Prostate gland (tissue), 2 donors: ENCODE measurements at regions not wholly inside any gene's neighbourhood (a gene's known extent, or its start where the extent isn't known, plus 50 kb on each side); places are given as distances from the start of the nearest gene placed in this dataset.

ENCODE experiments used
- DNase-seq: peaks from one replicate; pipeline ENCODE4 v3.0.0-alpha.2; 2019; ENCODE audit warnings: low spot score
- H3K27ac ChIP-seq, 2 donors: fragments of 200-600 bp; sonication (generic); 2 replicates each; pipeline ENCODE4 v1.5.1; 2017 to 2019
- H3K27me3 ChIP-seq: fragments of 200-600 bp; sonication (generic); replicated peaks from 2 replicates; pipeline ENCODE4 v1.5.1; 2019; ENCODE audit not compliant: insufficient read depth
- H3K36me3 ChIP-seq, 2 donors: fragments of 200-600 bp; sonication (generic); 1 replicate in 1 of 2; 2 replicates in 1 of 2; pipeline versions ENCODE4 v1.5.1 to v1.8.1; 2017 to 2019
- H3K4me1 ChIP-seq: fragments of 200-600 bp; sonication (generic); replicated peaks from 2 replicates; pipeline ENCODE4 v1.5.1; 2019
- H3K4me3 ChIP-seq, 2 donors: fragments of 200-600 bp; sonication (generic); 2 replicates each; pipeline ENCODE4 v1.5.1; 2017 to 2019
- H3K9me3 ChIP-seq: fragments of 200-600 bp; sonication (generic); 2 replicates; pipeline ENCODE4 v1.5.1; 2017
- CTCF ChIP-seq, 4 experiments: fragments of 200-600 bp in 2 of 4; fragments of 450-650 bp in 2 of 4; sonication (generic) in 2 of 4; IDR thresholded peaks; 1 replicate in 3 of 4; 2 replicates in 1 of 4; pipeline ENCODE4 v1.5.1; 2016 to 2019; ENCODE audit warnings: antibody characterized with exemption in 4 of 4, mild to moderate bottlenecking in 2 of 4, moderate library complexity in 2 of 4
- POLR2A ChIP-seq: fragments of 450-650 bp; IDR thresholded peaks from one replicate; pipeline ENCODE4 v1.6.1; 2016; ENCODE audit warnings: antibody characterized with exemption, mild to moderate bottlenecking
- POLR2AphosphoS5 ChIP-seq: sonication (generic); formaldehyde crosslinking; IDR thresholded peaks from one replicate; pipeline ENCODE4 v1.6.1; 2017; ENCODE audit warnings: antibody characterized with exemption
- WGBS: methylation state at CpG from one replicate; pipeline ENCODE4 v1.1.5; 2018; 5-methylcytosine and 5-hydroxymethylcytosine counted together
- intact Hi-C: fragments of 100-400 bp; cut with DNase I; formaldehyde crosslinking; loops from one replicate; pipeline ENCODE4 v1.14.2; 2022

- Histone ChIP-seq H3K4me3 (no peak overlapping the region), H3K27me3 (no peaks in the 10 kb centered on the region), H3K27ac (no peak overlapping the region), H3K36me3 (no peaks in the 10 kb centered on the region), H3K9me3 (no peaks in the 10 kb centered on the region), H3K4me1 (no peaks in the 10 kb centered on the region)
- TF ChIP-seq POLR2A (no peak), POLR2AphosphoS5 (no peak), CTCF (IDR thresholded peaks at IDR 0.05) (no peak)
- DNase-seq: no peak
- WGBS: 84% methylated on average over 6 of the region's 6 CpGs
- intact Hi-C loops: no loop called here
Measured at GRCh38 chr16:9614389-9614788, 522.9 kb downstream of the HAPSTR1 start.

GRCh38 chr16:9622268-9622667 lies 530.8 kb downstream of the HAPSTR1 start:
- no peaks in the 10 kb centered on the region for H3K4me1 ChIP-seq

GRCh38 chr16:9625122-9625521 lies 533.7 kb downstream of the HAPSTR1 start:
- no peak overlapping the region for H3K27ac ChIP-seq
- intact Hi-C loops: no loop called here
- no peaks in the 10 kb centered on the region for H3K4me1 ChIP-seq
- no peaks in the 10 kb centered on the region for H3K36me3 ChIP-seq
- 17% methylated on average over 2 of the region's 2 CpGs for WGBS
- no peaks in the 10 kb centered on the region for H3K27me3 ChIP-seq
- H3K9me3 ChIP-seq: no peaks in the 10 kb centered on the region
- DNase-seq: peak; percentile 7
- no peak overlapping the region for H3K4me3 ChIP-seq
- TF ChIP-seq POLR2AphosphoS5 (peak; percentile 18), CTCF (IDR thresholded peaks at IDR 0.05) (no peak)

More at GRCh38 chr16:9622268-9622667, 530.8 kb downstream of the HAPSTR1 start:
- Histone ChIP-seq H3K27me3 (no peaks in the 10 kb centered on the region), H3K9me3 (no peaks in the 10 kb centered on the region), H3K36me3 (no peaks in the 10 kb centered on the region), H3K4me3 (no peak overlapping the region), H3K27ac (no peak overlapping the region)
- DNase-seq: no peak
- TF ChIP-seq POLR2AphosphoS5 (no peak), CTCF (IDR thresholded peaks at IDR 0.05) (no peak)
- intact Hi-C loops: no loop called here
- 69% methylated on average over 4 of the region's 4 CpGs for WGBS

GRCh38 chr16:9627427-9627826 lies 536.0 kb downstream of the HAPSTR1 start:
- H3K36me3 ChIP-seq: no peaks in the 10 kb centered on the region
- no peaks in the 10 kb centered on the region for H3K4me1 ChIP-seq
- intact Hi-C loops: no loop called here
- H3K4me3 ChIP-seq: no peak overlapping the region
- no peak for DNase-seq
- H3K9me3 ChIP-seq: no peaks in the 10 kb centered on the region
- no peak overlapping the region for H3K27ac ChIP-seq
- H3K27me3 ChIP-seq: no peaks in the 10 kb centered on the region
- TF ChIP-seq POLR2A (no peak), POLR2AphosphoS5 (no peak), CTCF (IDR thresholded peaks at IDR 0.05) (no peak)
- 86% methylated on average over 5 of the region's 5 CpGs for WGBS

- intact Hi-C loops: no loop called here
- WGBS: 59% methylated on average over 3 of the region's 3 CpGs
- no peak for DNase-seq
Measured at GRCh38 chr16:9630119-9630518, 538.7 kb downstream of the HAPSTR1 start.

More at GRCh38 chr16:9630119-9630518, 538.7 kb downstream of the HAPSTR1 start:
- H3K9me3 ChIP-seq: no peaks in the 10 kb centered on the region
- H3K27ac ChIP-seq: no peak overlapping the region
- no peak overlapping the region for H3K4me3 ChIP-seq
- no peaks in the 10 kb centered on the region for H3K36me3 ChIP-seq
- H3K27me3 ChIP-seq: no peaks in the 10 kb centered on the region
- no peak for TF ChIP-seq POLR2A
- no peaks in the 10 kb centered on the region for H3K4me1 ChIP-seq
